Activated T-helper 17 cell treated with anti-CD3 and anti-CD28 coated beads, Interleukin-2, amount 50 U/mL, for 72 hours (primary cell): ENCODE measurements at regions not wholly inside any gene's neighbourhood (a gene's known extent, or its start where the extent isn't known, plus 50 kb on each side); places are given as distances from the start of the nearest gene placed in this dataset.

Experiments
- ATAC-seq: fragments of 150-1000 bp; cut with Tn5 transposase; replicated peaks from 2 replicates; pipeline ENCODE4 v1.10.0; 2021; ENCODE audit warnings: mild to moderate bottlenecking, moderate library complexity
- H3K27ac Mint-ChIP-seq: one replicate; pipeline ENCODE4 v1.8.0; 2022; ENCODE audit warnings: mixed read lengths
- H3K27me3 Mint-ChIP-seq: one replicate; pipeline ENCODE4 v1.8.0; 2022; ENCODE audit warnings: mixed read lengths
- H3K36me3 Mint-ChIP-seq: one replicate; pipeline ENCODE4 v1.8.0; 2022; ENCODE audit warnings: low read depth, mild to moderate bottlenecking, mixed read lengths
- H3K4me1 Mint-ChIP-seq: one replicate; pipeline ENCODE4 v1.8.0; 2022; ENCODE audit warnings: mixed read lengths
- H3K4me3 Mint-ChIP-seq: one replicate; pipeline ENCODE4 v1.8.0; 2022; ENCODE audit warnings: mild to moderate bottlenecking, mixed read lengths
- H3K9me3 Mint-ChIP-seq: one replicate; pipeline ENCODE4 v1.8.0; 2022; ENCODE audit warnings: mixed read lengths

DNA sequence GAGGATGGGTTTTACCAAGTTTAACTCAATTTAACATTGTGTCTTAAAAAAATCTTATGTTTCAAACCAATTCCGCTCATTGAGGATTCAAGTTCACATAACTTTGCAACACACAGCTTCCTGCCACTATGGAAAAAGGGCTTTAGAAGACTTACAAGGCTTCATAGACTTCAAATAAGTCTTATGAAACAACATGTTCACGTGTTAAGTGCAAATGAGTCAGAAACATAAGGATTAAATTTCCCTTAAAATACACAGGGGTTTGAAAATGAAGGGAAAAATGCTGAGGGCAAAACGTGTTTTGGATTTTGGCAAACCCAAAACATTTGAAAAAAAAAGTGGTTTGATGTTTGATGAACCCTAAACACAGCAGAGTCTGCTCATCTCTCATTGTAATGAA is 364.8 kb downstream of the BMP4 start:
- H3K4me1 Mint-ChIP-seq: no peaks in the 10 kb centered on the region
- no peak overlapping the region for H3K4me3 Mint-ChIP-seq
- peaks cover 8% of the 10 kb centered on the region for H3K9me3 Mint-ChIP-seq
- no peak overlapping the region for H3K27ac Mint-ChIP-seq
- H3K27me3 Mint-ChIP-seq: no peaks in the 10 kb centered on the region
- ATAC-seq: no peak
- H3K36me3 Mint-ChIP-seq: no peaks in the 10 kb centered on the region

DNA sequence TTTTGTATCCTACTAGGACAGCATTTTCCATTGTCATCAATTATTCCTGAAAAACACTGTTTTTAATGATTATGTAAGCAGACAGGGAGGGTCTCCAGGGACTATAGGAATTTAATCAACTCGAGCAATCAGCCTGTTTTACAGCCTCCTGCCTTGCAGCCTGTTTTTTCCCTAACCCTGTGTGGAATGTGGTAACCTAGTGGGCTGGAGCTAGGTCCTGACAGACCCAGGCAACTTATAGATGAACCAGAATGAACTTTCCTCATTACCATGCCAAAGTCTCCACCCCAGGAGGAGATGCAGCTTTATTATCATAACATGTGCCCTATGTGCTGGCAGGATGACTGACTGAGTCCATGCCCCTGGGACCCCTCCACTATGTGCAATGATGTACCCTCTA is 375.1 kb downstream of the BMP4 start:
- Mint-ChIP-seq H3K9me3 (no peaks in the 10 kb centered on the region), H3K27me3 (no peaks in the 10 kb centered on the region), H3K4me1 (no peaks in the 10 kb centered on the region), H3K4me3 (no peak overlapping the region), H3K27ac (no peak overlapping the region), H3K36me3 (no peaks in the 10 kb centered on the region)
- ATAC-seq: no peak

DNA sequence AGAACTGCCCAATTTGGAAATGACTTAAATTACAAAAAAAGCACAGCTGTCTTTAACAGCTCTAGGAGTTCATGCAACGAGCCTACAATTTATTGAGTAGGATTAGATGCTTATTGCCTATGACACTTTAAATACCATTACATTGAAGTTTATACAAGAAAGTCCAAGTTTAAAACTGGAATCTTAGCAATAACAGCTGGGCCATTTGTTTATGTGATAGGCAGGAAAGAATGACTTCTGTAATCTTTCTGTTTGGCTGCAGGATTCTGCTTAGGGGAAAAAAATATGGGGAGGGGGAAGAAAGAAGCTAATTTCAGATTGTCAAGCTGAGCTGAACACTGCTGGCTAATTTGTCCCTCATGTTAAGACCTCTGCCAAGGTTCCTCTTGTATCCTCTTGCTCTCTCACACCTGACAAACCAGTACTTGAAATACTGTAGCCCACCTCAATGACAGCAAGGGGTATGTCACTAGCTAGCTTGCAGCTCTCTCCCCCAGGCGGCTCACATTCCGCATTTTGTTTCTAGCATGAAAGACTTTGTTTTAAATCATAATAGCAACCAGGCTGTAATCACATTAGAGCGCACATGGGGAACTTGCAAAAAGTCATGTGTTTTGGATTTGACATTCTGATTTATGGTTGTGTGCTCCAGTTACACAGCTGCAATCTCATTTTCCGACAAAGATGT is 384.8 kb downstream of the BMP4 start:
- Mint-ChIP-seq H3K27me3 (peaks cover 4% of the 10 kb centered on the region), H3K27ac (no peak overlapping the region), H3K9me3 (peaks cover 16% of the 10 kb centered on the region), H3K4me1 (no peaks in the 10 kb centered on the region), H3K36me3 (no peaks in the 10 kb centered on the region), H3K4me3 (no peak overlapping the region)
- no peak for ATAC-seq

DNA sequence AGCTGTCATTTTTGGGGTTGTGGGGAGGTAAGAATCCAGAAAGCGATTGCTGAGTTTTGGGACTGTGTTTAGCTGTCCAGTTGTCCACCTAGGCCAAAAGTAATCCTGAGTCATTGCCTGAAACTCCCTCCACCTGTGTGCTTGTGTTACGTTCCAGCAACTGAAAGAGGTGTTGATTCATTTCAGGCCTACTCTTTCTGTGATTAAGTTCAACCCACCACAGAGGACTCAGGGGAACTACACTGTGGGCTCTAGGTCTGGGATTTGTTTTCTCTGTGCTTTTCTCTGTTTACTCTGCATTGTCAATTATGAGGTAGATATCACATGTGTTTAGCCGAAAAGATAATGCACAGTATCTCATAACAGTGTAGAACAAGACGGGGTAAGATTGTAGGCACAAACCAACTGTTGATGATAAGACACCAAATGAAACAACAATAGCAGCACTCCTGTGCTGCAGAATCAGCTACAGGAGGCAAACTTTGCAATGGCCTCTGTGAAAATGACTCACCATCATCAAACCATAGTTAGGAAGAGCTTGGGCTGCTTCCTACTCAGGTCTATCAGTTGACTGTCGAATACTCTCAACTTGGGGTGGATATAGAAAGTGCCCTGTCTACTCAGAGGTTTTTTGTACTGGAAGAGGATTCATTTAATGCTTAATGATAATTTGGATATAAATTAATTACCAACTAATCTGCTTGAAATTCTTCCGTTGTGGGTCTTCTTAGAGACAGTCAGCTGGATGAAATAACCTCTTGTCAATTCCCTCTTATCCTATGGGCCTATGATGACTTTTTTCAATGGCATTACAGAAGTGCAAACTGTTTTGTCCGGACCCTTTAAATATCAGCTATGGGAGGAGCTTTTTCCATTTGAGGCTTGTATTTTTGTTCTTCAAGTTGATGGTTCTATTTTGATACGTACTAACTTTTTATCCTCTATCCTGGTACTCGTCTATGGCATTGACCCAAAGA is 385.9 kb downstream of the BMP4 start:
- H3K36me3 Mint-ChIP-seq: no peaks in the 10 kb centered on the region
- H3K27ac Mint-ChIP-seq: no peak overlapping the region
- no peaks in the 10 kb centered on the region for H3K4me1 Mint-ChIP-seq
- peak; percentile 42 for ATAC-seq
- no peak overlapping the region for H3K4me3 Mint-ChIP-seq
- peaks cover 20% of the 10 kb centered on the region for H3K9me3 Mint-ChIP-seq
- H3K27me3 Mint-ChIP-seq: peaks cover 4% of the 10 kb centered on the region

DNA sequence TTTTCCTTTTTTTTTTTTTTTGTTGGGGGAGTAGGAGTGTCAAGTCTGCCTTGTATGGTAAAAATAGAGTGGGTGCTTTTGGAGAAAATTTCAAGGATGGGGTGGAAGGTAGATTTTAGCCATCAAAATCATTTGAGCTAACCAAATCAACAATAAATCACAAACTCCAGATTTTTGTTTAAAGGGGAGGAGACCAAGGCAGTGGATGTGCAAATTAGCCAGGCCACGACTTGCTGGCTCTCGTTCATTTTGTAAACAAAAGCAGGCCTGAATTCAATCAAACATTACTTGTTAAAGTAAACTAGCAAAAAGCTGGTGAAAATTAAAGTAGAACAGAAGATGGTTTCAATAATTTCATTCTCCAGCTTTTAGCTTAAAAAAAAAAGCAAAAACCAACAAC is 387.2 kb downstream of the BMP4 start:
- no peak for ATAC-seq
- no peak overlapping the region for H3K4me3 Mint-ChIP-seq
- no peaks in the 10 kb centered on the region for H3K4me1 Mint-ChIP-seq
- no peaks in the 10 kb centered on the region for H3K36me3 Mint-ChIP-seq
- no peak overlapping the region for H3K27ac Mint-ChIP-seq
- H3K9me3 Mint-ChIP-seq: peaks cover 21% of the 10 kb centered on the region
- peaks cover 4% of the 10 kb centered on the region for H3K27me3 Mint-ChIP-seq

DNA sequence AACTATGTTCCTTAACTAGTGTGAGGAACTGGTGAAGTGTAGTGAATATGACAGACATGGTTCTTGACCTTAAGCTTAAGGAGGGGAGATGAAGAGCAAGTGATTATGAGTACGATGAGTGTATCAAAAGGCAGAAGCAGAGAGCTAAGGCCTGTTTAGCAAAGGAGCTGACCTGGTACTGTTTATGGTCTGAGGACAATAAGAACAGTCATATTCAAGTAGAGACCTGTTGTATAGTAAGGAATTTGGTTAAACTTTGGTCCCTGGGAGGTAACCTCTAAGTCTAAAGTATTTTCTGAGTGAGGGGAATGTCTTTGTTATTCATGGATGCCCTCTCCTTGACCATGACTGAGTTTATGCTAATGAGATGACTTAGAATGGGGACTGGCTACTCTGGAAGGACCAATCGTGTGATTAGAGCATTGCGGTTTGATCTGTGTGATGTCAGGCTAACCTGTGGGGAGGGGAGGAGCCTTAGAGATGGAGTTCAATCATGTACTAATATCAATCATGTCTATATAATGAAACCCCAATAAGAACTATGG is 389.3 kb downstream of the BMP4 start:
- no peak overlapping the region for H3K27ac Mint-ChIP-seq
- peaks cover 4% of the 10 kb centered on the region for H3K27me3 Mint-ChIP-seq
- no peak for ATAC-seq
- no peak overlapping the region for H3K4me3 Mint-ChIP-seq
- H3K9me3 Mint-ChIP-seq: peaks cover 22% of the 10 kb centered on the region
- no peaks in the 10 kb centered on the region for H3K4me1 Mint-ChIP-seq
- no peaks in the 10 kb centered on the region for H3K36me3 Mint-ChIP-seq

DNA sequence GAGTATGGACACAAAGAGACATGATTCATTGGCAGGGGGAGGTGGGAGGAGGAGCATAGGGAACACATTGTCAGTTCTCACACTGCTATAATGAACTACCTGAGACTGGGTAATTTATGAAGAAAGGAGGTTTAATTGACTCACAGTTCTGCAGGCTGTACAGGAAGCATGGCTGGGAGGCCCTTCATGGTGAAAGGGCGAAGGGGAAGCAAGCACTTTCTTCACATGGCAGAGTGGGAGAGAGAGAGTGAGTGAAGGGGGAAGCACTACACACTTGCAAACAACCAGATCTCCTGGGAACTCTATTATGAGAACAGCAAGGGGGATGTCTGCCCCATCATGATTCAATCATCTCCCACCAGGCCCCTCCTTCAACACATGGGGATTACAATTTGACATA is 391.8 kb downstream of the BMP4 start:
- no peak overlapping the region for H3K27ac Mint-ChIP-seq
- peaks cover 25% of the 10 kb centered on the region for H3K9me3 Mint-ChIP-seq
- no peaks in the 10 kb centered on the region for H3K4me1 Mint-ChIP-seq
- no peak for ATAC-seq
- no peak overlapping the region for H3K4me3 Mint-ChIP-seq
- no peaks in the 10 kb centered on the region for H3K36me3 Mint-ChIP-seq
- peaks cover 4% of the 10 kb centered on the region for H3K27me3 Mint-ChIP-seq

- ATAC-seq: no peak
- no peak overlapping the region for H3K4me3 Mint-ChIP-seq
- no peaks in the 10 kb centered on the region for H3K4me1 Mint-ChIP-seq
- no peak overlapping the region for H3K27ac Mint-ChIP-seq
- no peaks in the 10 kb centered on the region for H3K36me3 Mint-ChIP-seq
- peaks cover 25% of the 10 kb centered on the region for H3K9me3 Mint-ChIP-seq
- peaks cover 4% of the 10 kb centered on the region for H3K27me3 Mint-ChIP-seq
Observed at GRCh38 chr14:53563628-53564027, 393.0 kb downstream of the BMP4 start.

GRCh38 chr14:53553221-53553620 is 400.1 kb upstream of the DDHD1 start:
- no peaks in the 10 kb centered on the region for H3K36me3 Mint-ChIP-seq
- H3K4me3 Mint-ChIP-seq: no peak overlapping the region
- no peak overlapping the region for H3K27ac Mint-ChIP-seq
- no peaks in the 10 kb centered on the region for H3K4me1 Mint-ChIP-seq
- H3K9me3 Mint-ChIP-seq: peaks cover 7% of the 10 kb centered on the region
- no peaks in the 10 kb centered on the region for H3K27me3 Mint-ChIP-seq
- ATAC-seq: no peak

- Mint-ChIP-seq H3K27me3 (no peaks in the 10 kb centered on the region), H3K27ac (no peak overlapping the region), H3K9me3 (no peaks in the 10 kb centered on the region), H3K4me1 (no peaks in the 10 kb centered on the region), H3K4me3 (no peak overlapping the region), H3K36me3 (no peaks in the 10 kb centered on the region)
- ATAC-seq: no peak
Observed at GRCh38 chr14:53551862-53552261, 398.7 kb upstream of the DDHD1 start.

GRCh38 chr14:53550776-53551175 is 397.7 kb upstream of the DDHD1 start:
- H3K9me3 Mint-ChIP-seq: no peaks in the 10 kb centered on the region
- no peaks in the 10 kb centered on the region for H3K27me3 Mint-ChIP-seq
- ATAC-seq: no peak
- no peak overlapping the region for H3K27ac Mint-ChIP-seq
- H3K4me3 Mint-ChIP-seq: no peak overlapping the region
- no peaks in the 10 kb centered on the region for H3K36me3 Mint-ChIP-seq
- H3K4me1 Mint-ChIP-seq: no peaks in the 10 kb centered on the region

DNA sequence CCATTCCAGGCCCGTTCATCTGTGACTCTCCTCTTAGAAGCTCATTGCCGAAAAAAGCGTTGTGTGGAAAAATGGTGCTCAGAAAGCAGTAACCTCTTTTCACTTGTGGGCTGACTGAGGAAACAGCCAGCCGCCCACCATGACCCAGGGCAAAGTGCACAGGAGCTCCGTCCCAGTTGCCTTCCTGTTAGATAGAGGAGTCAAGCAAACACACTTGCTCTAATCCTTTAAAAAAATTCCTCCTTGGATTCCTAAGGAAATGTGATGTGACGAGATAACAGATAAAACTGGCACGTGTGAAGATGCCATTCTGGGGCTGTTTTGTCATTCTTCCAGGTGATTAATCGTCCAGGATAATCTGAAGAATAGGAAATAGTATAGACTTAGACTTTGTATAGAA is 396.8 kb upstream of the DDHD1 start:
- no peak for ATAC-seq

GRCh38 chr14:53547593-53547992 is 394.5 kb upstream of the DDHD1 start:
- H3K27ac Mint-ChIP-seq: no peak overlapping the region
- H3K27me3 Mint-ChIP-seq: no peaks in the 10 kb centered on the region
- H3K4me3 Mint-ChIP-seq: no peak overlapping the region
- no peaks in the 10 kb centered on the region for H3K4me1 Mint-ChIP-seq
- H3K9me3 Mint-ChIP-seq: peaks cover 4% of the 10 kb centered on the region
- ATAC-seq: no peak
- no peaks in the 10 kb centered on the region for H3K36me3 Mint-ChIP-seq

More for the DNA sequence above, 396.8 kb upstream of the DDHD1 start:
- H3K27ac Mint-ChIP-seq: no peak overlapping the region
- H3K9me3 Mint-ChIP-seq: peaks cover 3% of the 10 kb centered on the region
- H3K4me3 Mint-ChIP-seq: no peak overlapping the region
- no peaks in the 10 kb centered on the region for H3K4me1 Mint-ChIP-seq
- no peaks in the 10 kb centered on the region for H3K27me3 Mint-ChIP-seq
- H3K36me3 Mint-ChIP-seq: no peaks in the 10 kb centered on the region

DNA sequence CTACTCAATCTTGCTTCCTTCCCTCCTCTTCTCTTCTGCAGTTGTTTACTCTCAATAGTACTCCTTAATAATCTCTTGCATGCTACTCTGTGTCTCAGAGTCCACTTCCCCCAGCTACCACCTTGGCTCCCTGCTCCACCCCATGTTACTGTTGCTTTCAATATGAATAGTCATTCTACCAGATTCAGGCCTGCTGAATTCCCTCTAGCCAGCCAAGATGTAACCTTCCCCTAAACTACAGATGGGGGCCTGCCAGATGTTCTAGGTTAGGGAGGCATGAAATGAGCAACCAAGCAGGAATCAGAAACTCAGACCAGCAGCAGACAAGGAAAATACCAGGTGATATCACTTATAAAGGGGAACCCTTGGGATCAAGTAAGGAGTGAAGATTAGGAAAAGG is 392.1 kb upstream of the DDHD1 start:
- Mint-ChIP-seq H3K27ac (no peak overlapping the region), H3K9me3 (peaks cover 4% of the 10 kb centered on the region), H3K27me3 (no peaks in the 10 kb centered on the region), H3K4me3 (no peak overlapping the region), H3K36me3 (no peaks in the 10 kb centered on the region), H3K4me1 (no peaks in the 10 kb centered on the region)
- ATAC-seq: no peak

GRCh38 chr14:53542732-53543131 is 389.6 kb upstream of the DDHD1 start:
- H3K4me1 Mint-ChIP-seq: no peaks in the 10 kb centered on the region
- no peaks in the 10 kb centered on the region for H3K27me3 Mint-ChIP-seq

More at GRCh38 chr14:53542732-53543131, 389.6 kb upstream of the DDHD1 start:
- Mint-ChIP-seq H3K4me3 (no peak overlapping the region), H3K36me3 (no peaks in the 10 kb centered on the region), H3K9me3 (peaks cover 4% of the 10 kb centered on the region), H3K27ac (no peak overlapping the region)
- no peak for ATAC-seq
